Glomerular visceral epithelial cell (primary cell): ENCODE measurements at regions not wholly inside any gene's neighbourhood (a gene's known extent, or its start where the extent isn't known, plus 50 kb on each side); places are given as distances from the start of the nearest gene placed in this dataset.
A peak's percentile ranks its signal among the peaks of the same experiment; 100 is the strongest.

Experiments used
- DNase-seq: peaks from one replicate; pipeline ENCODE4 v3.0.0-alpha.2; 2016; ENCODE audit errors: extremely low spot score

- DNase-seq, result peak; percentile 84
Measured at GRCh38 chr20:55160996-55161395, 685.6 kb downstream of the DOK5 start.

GRCh38 chr20:55160037-55160436 is 684.6 kb downstream of the DOK5 start:
- peak; percentile 58 for DNase-seq

- no peak for DNase-seq
Measured at GRCh38 chr20:55159230-55159629, 683.8 kb downstream of the DOK5 start.

- no peak for DNase-seq
Measured at GRCh38 chr20:55158446-55158845, 683.1 kb downstream of the DOK5 start.

- DNase-seq, result no peak
Measured at GRCh38 chr20:55155360-55155759, 680.0 kb downstream of the DOK5 start.

GRCh38 chr20:55153001-55153645 is 677.7 kb downstream of the DOK5 start:
- no peak for DNase-seq

GRCh38 chr20:55151171-55151570 is 675.8 kb downstream of the DOK5 start:
- DNase-seq, result no peak

- DNase-seq, result no peak
Measured at GRCh38 chr20:55143601-55144000, 668.2 kb downstream of the DOK5 start.

- DNase-seq, result no peak
Measured at GRCh38 chr20:55142932-55143331, 667.5 kb downstream of the DOK5 start.

- no peak for DNase-seq
Measured at GRCh38 chr20:55140631-55141030, 665.2 kb downstream of the DOK5 start.

- DNase-seq, result no peak
Measured at GRCh38 chr20:55139173-55139765, 663.9 kb downstream of the DOK5 start.

GRCh38 chr20:55135923-55136322 is 660.5 kb downstream of the DOK5 start:
- DNase-seq, result no peak

- DNase-seq, result no peak
Measured at GRCh38 chr20:55132523-55132922, 657.1 kb downstream of the DOK5 start.

- peak; percentile 13 for DNase-seq
Measured at GRCh38 chr20:55117577-55117976, 642.2 kb downstream of the DOK5 start.

GRCh38 chr20:55116598-55116997 is 641.2 kb downstream of the DOK5 start:
- no peak for DNase-seq

- DNase-seq, result no peak
Measured at GRCh38 chr20:55103188-55103587, 627.8 kb downstream of the DOK5 start.

GRCh38 chr20:55099251-55099650 is 623.9 kb downstream of the DOK5 start:
- no peak for DNase-seq

GRCh38 chr20:55097621-55098020 is 622.2 kb downstream of the DOK5 start:
- DNase-seq, result no peak

- DNase-seq, result no peak
Measured at GRCh38 chr20:55095745-55096400, 620.5 kb downstream of the DOK5 start.

- no peak for DNase-seq
Measured at GRCh38 chr20:55094353-55094861, 619.0 kb downstream of the DOK5 start.

GRCh38 chr20:55090286-55090685 is 614.9 kb downstream of the DOK5 start:
- no peak for DNase-seq

GRCh38 chr20:55086421-55086820 is 611.0 kb downstream of the DOK5 start:
- no peak for DNase-seq

GRCh38 chr20:55079917-55080316 is 604.5 kb downstream of the DOK5 start:
- DNase-seq, result no peak
